ENCODE measurements at regions not wholly inside any gene's neighbourhood (a gene's known extent, or its start where the extent isn't known, plus 50 kb on each side); places are given as distances from the start of the nearest gene placed in this dataset.

DNA sequence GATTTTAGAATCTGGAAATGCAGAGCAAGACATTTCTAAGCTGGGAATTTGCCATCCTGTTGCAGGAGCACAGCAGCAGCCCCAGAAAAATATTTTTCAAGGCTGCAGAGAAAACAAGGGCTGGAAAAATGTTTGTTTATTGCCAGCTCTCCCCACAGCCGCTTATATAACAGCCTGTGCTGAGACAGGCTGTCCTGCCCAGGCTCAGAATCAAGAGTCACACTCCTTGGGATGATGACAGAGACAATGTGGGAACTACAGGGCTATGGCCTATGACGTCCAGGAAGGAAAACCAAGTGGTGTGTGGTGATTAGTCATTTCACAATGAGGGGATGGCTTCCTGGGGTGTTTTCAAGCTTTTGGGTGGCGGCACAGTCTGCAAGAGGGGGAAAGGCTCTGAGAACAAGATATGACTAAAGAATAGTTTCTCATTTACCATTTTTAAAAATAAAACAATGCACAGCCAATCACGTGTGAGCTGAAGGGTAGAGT is 136.3 kb upstream of the SERP2 start (continued):
- peak; percentile 76; the same call in 1 of the 2 replicates for TF ChIP-seq CREB1 (IDR thresholded peaks at IDR 0.05; ENCODE audit: low read depth)
- no peak for TF ChIP-seq HCFC1 (IDR thresholded peaks at IDR 0.05; ENCODE audit: low read length)
- 0 out of 4 replicates have a peak, but pooled peaks of 1 of the 2 experiments have one; percentile 36 for TF ChIP-seq SRF (IDR thresholded peaks at IDR 0.05; ENCODE audit: low read depth in 2 of 2, low read length in 2 of 2)
- TF ChIP-seq EED (IDR thresholded peaks at IDR 0.05; ENCODE audit: low read depth), result peak; percentile 68; the same call in 1 of the 2 replicates
- TF ChIP-seq, protein P1, sequence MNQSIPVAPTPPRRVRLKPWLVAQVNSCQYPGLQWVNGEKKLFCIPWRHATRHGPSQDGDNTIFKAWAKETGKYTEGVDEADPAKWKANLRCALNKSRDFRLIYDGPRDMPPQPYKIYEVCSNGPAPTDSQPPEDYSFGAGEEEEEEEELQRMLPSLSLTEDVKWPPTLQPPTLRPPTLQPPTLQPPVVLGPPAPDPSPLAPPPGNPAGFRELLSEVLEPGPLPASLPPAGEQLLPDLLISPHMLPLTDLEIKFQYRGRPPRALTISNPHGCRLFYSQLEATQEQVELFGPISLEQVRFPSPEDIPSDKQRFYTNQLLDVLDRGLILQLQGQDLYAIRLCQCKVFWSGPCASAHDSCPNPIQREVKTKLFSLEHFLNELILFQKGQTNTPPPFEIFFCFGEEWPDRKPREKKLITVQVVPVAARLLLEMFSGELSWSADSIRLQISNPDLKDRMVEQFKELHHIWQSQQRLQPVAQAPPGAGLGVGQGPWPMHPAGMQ (IDR thresholded peaks at IDR 0.05; ENCODE audit: borderline replicate concordance), result no peak
- TF ChIP-seq CBFB (IDR thresholded peaks at IDR 0.05; ENCODE audit: low read depth), result no peak
- peak; percentile 84 for TF ChIP-seq RUNX3 (IDR thresholded peaks at IDR 0.05; ENCODE audit: low read length)
- no peak for TF ChIP-seq NFXL1 (IDR thresholded peaks at IDR 0.05; ENCODE audit: borderline replicate concordance)
- TF ChIP-seq REST (IDR thresholded peaks at IDR 0.05; ENCODE audit: low read depth, low read length), result no peak
- TF ChIP-seq, protein P2, sequence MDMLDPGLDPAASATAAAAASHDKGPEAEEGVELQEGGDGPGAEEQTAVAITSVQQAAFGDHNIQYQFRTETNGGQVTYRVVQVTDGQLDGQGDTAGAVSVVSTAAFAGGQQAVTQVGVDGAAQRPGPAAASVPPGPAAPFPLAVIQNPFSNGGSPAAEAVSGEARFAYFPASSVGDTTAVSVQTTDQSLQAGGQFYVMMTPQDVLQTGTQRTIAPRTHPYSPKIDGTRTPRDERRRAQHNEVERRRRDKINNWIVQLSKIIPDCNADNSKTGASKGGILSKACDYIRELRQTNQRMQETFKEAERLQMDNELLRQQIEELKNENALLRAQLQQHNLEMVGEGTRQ (IDR thresholded peaks at IDR 0.05; ENCODE audit: borderline replicate concordance, low read depth, low read length), result no peak
- no peak for TF ChIP-seq STAT1 (conservative IDR thresholded peaks at IDR 0.05)
- TF ChIP-seq TARDBP (IDR thresholded peaks at IDR 0.05; ENCODE audit: borderline replicate concordance), result no peak
- TF ChIP-seq IRF4 (IDR thresholded peaks at IDR 0.05; ENCODE audit: low read depth, low read length), result peak; percentile 76
- TF ChIP-seq, protein P3, sequence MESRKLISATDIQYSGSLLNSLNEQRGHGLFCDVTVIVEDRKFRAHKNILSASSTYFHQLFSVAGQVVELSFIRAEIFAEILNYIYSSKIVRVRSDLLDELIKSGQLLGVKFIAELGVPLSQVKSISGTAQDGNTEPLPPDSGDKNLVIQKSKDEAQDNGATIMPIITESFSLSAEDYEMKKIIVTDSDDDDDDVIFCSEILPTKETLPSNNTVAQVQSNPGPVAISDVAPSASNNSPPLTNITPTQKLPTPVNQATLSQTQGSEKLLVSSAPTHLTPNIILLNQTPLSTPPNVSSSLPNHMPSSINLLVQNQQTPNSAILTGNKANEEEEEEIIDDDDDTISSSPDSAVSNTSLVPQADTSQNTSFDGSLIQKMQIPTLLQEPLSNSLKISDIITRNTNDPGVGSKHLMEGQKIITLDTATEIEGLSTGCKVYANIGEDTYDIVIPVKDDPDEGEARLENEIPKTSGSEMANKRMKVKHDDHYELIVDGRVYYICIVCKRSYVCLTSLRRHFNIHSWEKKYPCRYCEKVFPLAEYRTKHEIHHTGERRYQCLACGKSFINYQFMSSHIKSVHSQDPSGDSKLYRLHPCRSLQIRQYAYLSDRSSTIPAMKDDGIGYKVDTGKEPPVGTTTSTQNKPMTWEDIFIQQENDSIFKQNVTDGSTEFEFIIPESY (IDR thresholded peaks at IDR 0.05), result no peak
- no peak for TF ChIP-seq POLR2AphosphoS5 (IDR thresholded peaks at IDR 0.05; ENCODE audit: low read length)
- no peak for TF ChIP-seq STAT3 (IDR thresholded peaks at IDR 0.05; ENCODE audit: low read depth, low read length)
- TF ChIP-seq ZNF207 (IDR thresholded peaks at IDR 0.05; ENCODE audit: borderline replicate concordance), result no peak
- no peak for TF ChIP-seq RAD51 (IDR thresholded peaks at IDR 0.05)
- TF ChIP-seq, protein P4, sequence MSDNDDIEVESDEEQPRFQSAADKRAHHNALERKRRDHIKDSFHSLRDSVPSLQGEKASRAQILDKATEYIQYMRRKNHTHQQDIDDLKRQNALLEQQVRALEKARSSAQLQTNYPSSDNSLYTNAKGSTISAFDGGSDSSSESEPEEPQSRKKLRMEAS (IDR thresholded peaks at IDR 0.05; ENCODE audit: low read depth, low read length), result no peak
- TF ChIP-seq, protein P5, sequence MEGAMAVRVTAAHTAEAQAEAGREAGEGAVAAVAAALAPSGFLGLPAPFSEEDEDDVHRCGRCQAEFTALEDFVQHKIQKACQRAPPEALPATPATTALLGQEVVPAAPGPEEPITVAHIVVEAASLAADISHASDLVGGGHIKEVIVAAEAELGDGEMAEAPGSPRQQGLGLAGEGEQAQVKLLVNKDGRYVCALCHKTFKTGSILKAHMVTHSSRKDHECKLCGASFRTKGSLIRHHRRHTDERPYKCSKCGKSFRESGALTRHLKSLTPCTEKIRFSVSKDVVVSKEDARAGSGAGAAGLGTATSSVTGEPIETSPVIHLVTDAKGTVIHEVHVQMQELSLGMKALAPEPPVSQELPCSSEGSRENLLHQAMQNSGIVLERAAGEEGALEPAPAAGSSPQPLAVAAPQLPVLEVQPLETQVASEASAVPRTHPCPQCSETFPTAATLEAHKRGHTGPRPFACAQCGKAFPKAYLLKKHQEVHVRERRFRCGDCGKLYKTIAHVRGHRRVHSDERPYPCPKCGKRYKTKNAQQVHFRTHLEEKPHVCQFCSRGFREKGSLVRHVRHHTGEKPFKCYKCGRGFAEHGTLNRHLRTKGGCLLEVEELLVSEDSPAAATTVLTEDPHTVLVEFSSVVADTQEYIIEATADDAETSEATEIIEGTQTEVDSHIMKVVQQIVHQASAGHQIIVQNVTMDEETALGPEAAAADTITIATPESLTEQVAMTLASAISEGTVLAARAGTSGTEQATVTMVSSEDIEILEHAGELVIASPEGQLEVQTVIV (IDR thresholded peaks at IDR 0.05; ENCODE audit: borderline replicate concordance, partially characterized antibody), result no peak
- no peak for TF ChIP-seq NR2C2 (IDR thresholded peaks at IDR 0.05; ENCODE audit: borderline replicate concordance, control insufficient read depth, insufficient read length, low read depth)
- no peak for TF ChIP-seq BRCA1 (IDR thresholded peaks at IDR 0.05; ENCODE audit: low read depth, low read length)

Measured in GM12878 (cell line).